GM18907 (cell line): ENCODE measurements at regions not wholly inside any gene's neighbourhood (a gene's known extent, or its start where the extent isn't known, plus 50 kb on each side); places are given as distances from the start of the nearest gene placed in this dataset.

ENCODE experiments used
- ATAC-seq: cut with Tn5 transposase; IDR thresholded peaks from one replicate; pipeline ENCODE4 v1.9.1; 2021; ENCODE audit warnings: mild to moderate bottlenecking, moderate library complexity; ENCODE audit not compliant: unreplicated experiment

DNA sequence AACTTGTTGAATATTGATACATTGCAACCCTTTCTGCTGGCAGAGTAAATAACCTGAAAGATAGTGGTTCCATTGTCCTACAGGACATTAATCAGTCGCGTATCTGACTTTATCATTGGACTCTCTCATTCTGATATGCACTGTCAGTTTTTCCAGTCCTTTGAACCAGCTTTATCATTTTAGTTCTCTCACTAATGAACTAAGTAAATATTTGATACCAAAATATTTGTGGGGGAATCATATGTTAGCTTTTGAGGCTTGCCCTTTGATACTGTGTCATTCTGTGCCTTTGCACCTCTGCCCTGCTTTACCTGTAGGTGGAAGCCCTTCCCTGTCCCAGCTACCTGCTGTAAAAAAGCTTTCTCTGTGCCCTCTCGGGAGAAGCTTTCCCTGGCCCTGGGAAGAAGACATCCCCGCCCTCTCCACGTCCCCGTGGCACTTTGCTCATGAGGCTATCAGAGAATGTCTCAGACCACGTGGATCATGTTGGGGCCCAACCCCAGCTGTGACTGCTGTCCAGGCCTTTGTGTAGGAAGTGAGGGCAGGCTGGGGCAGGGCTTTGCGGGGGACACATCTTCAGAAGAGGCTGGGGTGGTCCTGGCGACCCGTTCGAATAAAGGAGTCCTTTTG, 117.8 kb upstream of the NXT1 start:
- ATAC-seq: no peak

DNA sequence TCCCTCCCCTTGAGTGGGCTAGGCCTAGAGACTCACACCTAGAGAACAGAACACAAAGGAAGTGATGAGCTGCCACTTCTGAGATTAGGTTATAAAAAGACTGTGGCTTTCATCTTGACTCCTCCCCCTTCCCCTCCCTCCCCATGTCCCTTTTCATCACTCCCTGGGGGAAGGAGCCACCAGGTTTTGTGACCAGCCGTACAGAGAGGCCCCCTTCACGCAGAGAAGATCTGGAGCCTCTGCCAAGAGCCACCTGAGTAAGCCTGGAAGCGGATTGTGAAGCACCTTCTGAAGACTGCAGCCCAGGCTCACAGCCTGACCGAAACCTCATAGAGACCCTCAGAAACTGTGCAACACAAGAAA, 118.4 kb upstream of the NXT1 start:
- no peak for ATAC-seq

DNA sequence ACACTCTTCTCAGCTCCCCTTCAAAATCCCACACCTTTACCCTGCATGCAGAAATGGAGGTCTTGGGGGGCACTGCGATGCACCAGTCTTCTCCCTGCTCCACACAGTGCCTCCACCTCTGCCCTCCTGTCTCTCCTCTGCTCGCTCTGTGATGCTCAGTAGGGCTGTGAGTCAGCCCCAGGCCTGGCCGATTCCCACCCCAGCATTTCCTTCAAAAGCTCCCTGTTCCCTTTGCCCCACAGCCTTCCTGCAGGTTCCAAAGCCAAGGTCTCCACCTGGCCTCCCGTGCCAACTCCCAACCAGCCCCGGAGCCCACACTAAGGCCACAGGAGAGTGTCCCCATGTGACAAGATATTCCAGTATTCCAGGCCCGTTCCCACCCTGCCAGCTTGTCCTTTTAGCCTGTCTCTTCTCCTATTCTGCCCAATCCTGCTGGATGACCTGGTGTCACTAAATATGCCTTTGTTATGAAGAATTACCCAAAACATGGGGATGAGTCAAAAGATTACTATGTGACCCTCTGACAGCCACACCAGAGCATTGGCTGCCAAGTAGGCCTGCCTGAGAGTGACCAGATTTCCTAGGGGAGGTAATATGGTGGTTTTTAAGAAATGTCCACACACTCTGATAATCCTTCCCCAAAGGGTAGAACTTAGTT, 118.9 kb upstream of the NXT1 start:
- ATAC-seq: no peak

DNA sequence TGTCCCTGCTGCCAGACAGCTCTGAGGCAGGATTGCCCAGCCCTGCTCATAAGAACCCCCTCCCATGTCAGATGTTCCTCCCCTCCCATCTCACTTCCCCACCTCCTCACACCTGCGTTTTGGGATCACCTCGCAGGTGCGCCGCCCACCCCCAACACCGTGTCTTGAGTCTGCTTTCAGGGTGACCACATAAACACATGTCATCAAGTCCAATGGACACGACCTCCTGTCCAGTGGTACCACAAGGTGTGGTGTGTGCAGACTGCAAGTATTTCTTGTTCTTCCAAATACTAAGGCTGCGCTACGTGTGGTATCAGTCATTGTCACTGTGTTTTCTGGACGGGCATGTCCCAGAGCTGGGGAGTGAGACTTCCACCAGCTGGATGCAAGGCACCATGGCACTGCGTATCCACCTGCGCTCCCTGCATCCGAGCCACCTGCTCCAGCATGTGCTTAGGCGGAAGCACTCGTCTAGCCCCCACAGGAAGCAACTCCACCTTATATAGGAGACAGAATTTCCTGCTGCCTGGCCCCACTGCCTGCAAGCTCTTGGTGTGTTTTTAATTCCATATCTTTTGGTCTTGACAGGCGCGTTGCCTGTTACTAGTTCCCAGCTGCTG, 119.7 kb upstream of the NXT1 start:
- ATAC-seq: no peak

DNA sequence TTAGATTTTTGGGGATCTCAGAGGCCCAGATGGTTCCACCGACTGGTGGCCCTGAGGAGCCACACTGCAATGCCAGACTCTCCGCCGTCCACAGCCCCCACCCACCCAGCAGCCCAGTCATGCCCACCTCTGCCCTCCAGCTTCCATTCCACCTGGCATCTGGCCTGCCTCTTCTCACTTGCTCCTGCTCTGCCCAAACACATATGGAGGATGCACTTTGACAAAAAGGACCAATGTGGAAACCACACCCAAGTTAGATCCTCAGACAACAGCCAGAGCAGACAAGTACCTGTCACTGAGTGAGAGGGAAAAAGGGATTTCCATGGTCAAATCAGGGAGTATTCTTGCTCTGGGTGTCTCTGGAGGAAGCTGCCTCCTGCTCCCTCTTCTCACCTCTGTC, 120.6 kb upstream of the NXT1 start:
- ATAC-seq: no peak

DNA sequence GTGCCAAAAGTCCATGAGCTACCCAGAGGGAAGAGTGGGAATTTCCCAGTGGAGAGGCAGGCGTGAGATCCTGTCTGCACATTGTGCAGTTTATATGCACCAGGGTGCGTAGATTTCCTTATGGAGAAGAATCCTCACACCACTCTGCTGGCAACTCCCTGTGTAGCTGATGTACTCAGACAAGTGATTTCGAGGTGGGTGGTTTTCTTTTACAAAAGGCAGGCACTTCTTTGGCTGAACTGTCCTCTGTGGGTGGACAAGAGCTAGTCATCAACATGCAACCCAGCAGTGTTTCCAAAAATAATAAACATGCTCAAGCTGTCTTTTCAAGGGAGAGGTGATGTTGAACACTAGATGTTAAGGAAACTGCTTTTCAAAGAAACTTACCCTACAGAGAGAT, 121.7 kb upstream of the NXT1 start:
- ATAC-seq: no peak

DNA sequence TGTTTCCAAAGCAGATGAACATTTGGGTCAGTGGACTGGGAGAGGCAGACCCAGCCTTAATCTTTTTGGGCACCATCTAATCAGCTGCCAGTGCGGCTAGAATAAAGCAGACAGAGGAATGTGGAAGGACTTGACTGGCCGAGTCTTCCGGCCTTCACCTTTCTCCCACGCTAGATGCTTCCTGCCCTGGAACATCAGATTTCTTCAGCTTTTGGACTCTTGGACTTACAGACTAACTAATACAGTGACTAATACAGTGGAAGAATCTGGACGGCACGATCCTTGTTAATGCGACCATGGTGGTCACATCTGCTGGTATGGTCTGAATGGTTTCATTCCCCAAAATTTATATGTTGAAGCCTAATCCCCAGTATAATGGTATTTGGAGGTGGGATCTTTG, 122.6 kb upstream of the NXT1 start:
- ATAC-seq: no peak

DNA sequence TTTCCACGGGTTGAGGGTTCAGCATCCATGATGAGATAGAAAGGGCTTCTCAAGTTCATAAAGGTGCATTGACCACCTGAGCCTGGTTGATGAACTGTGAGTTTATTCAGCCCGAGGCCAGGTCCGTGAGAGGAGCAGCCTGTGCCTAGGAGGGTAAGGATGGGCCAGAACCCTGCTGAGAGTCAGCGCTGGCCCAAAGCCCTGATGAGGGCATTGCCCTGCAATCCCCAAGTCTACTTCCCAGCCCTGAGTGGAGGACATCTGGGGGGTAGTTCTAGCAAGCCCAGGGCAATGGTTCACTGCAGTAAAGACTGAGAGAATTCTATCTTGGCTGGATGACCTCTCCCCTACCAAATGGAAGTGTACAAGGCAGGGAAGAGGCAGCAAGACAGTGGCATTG, 123.3 kb upstream of the NXT1 start:
- no peak for ATAC-seq

DNA sequence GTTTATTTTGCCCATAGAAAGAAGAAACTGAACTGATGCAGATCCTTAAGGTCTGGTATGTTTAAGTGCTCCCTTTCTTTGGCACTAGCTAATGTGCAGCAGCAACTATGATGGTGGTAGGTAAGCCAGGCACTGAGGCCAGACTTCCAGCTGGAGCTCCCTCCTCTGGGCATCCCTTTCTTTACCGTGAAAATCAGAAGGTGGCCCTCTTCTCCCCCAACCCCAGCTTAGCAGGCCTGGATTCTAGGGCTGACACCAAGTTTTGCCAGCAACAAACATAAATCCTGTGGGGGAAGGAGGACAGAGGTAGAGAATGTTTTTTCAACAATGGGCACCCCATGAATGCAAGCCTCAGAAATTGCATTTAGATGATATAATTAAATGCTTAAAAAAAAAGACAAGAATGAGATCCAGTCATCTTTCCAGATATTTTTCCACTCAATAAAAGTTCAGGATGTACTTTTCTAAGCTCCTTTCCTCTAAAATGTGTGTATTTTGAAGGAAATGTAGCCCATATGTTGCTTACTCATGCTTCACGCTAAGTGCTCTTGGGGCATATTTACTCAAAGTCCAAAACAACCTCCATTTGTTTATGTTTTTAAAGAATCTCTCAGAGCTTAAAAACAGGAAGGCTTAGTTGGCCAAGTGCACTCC, 123.9 kb upstream of the NXT1 start:
- no peak for ATAC-seq

DNA sequence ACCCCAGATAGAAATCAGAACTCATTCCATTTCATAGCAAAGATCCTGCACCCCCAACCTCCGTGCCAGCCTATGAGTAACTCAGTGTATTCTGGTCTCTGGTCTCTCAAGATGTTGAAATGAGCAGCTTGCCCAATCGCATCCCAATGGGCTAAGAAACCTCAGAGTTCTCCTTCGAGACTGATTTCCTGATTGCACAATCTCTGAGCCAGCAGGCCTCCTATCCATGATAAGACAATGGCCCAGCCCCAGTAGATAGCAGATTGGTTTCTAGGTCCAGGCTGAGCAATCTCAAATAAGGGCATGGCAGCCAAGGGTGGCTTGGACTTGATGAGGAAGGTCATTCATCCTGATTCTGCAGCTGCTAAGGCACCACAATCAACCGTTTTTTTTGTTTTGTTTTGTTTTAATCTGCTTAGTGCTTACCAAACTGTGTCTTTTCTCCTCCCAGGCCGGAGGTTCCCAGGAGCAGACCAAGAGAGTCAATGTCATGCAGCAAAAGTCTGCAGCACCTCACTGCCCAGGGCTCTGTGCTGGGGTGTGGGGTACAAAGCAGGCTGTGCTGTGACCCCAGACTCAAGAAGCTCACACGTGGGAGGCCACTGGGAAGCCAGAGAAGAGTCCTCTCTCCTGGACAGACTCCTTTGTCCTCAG, 125.1 kb upstream of the NXT1 start:
- no peak for ATAC-seq

DNA sequence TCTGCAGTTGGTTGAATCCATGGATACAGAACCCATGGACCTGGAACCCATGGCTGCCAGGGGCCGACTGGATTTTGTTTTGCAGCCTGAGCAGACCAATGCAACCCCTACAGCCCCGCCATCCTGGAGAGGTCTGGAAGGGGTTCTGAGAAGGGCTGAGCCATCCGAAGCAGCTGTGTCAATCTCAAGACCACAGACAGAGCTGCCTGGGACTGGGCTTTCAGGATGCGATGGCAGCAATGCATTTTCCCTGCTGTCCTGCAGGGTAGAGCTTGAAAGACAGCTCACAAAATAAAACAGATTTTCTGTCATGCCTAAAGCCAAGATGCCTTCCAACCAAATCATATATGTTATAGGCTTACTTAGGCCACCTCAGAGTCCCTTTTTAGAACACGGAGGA, 125.8 kb upstream of the NXT1 start:
- ATAC-seq: no peak

DNA sequence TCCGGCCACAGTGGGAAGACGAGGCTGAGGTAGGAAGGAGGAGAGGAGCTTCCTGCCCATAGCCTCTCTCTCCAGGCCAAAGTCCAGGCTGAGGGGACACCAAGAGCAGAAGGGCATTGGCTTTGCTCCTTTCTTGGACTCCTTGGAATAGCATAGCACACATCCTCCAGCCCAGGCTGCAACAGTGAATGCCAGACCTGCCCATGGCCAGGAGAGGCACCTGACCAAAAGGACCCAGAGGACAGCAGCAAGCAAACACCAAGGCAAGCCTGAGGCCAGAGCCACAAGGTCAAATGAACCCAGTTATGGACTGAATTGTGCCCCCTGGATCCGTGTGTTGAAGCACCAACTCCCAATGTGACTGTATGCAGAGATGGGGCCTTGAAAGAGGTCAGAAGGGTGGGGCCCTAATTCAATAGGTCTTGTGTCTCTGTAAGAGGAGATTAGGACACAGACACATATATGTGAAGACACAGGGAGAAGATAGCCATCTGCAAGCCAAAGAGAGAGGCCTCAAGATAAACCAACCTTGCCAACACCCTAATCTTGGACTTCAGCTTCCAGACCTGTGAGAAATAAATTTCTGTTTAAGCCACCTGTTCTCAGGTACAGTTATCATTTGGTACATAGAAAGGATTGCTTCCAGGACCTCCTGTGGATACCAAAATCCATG, 126.5 kb upstream of the NXT1 start:
- no peak for ATAC-seq

DNA sequence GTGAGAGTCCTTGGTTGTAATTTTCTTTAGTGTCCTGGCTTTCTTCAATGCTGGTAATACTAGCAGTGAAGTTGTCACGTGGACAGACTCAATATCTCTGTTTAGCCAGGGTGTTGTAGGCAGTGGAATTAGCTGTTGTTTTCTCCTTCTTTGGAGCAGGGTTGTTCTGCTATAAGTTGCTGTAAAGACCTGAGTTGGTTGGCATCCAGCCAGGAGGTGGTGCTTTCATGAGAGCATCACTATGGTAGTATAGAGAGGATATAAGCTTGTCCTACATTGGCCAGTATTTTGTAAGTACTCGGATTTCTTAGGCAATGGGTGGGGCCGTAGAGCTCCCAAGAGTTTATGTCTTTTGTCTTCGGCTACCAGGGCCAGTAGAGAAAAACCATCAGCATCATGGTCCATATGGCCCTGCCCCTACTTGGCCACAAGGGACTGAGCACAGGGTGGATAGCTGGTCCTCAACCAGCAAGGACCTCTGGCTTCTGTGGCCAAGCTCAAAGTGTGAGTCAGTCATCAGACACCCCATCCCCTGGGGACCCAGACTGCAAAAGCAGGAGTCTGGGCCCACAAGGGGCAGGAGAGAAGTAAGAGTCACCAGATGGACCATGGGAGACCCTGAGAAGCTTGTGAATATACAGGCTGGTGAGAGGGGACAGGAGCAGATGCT, 127.9 kb upstream of the NXT1 start:
- ATAC-seq: no peak

DNA sequence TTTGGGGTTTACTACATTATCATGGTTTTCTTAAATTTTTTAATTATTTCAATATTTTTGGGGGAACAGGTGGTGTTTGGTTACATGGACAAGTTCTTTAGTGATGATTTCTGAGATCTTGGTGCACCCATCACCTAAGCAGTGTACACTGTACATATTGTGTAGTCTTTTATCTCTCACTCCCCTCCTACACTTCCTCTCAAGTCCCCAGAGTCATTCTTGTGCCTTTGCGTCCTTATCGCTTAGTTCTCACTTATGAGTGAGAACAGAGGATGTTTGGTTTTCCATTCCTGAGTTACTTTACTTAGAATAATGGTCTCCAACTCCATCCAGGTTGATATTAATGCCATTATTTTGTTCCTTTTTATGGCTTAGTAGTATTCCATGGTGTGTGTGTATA, 130.9 kb upstream of the CD93 start:
- no peak for ATAC-seq

DNA sequence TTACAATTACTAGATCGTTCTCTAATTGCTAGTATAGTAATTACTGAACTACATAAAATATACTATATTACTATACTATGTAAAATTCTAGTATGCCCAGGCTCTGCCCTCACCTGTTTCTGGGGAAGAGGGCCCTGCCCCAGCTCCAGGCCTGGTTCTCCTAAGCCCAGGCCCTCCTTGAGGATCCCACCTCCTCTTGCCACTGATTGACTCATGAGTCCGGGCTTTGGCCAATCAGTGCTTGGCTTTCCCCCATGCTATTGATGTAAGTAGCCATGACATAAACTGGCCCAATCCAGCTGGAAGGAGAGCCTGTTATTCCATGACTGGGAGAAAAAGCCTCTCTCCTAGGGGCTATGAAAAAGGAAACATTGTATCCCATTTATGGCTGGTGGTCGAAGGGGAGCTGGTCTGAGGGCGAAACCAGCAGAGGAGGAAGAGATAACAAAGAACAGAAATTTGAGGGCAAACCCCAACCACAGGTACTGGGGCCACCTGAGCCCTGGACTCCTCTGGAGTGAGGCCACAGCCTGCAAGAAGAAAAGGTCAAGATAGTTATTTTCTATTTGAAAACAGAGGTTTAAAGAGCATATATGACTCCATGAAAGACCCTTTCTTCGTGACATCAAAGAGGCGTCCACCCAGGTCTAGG, 129.3 kb upstream of the CD93 start:
- ATAC-seq: no peak

DNA sequence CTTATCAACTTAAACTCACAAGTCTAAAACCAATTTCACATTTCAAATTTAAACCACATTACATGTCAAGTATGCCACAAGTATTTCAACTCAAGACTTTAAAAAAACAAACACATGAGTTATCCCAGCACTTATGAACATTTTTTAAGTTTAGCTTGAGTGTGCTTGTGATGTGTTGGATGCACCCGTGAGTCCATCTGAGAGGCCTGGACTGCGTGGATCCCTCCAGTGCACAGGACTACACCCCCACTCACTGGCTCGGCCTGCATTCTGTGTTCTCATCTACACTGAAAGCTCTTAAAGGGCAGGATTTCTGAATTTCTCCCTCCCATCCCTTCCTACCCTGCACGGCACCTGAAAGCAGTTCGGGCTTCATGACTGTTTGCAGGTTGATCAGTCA, 128.8 kb upstream of the CD93 start:
- ATAC-seq: no peak

DNA sequence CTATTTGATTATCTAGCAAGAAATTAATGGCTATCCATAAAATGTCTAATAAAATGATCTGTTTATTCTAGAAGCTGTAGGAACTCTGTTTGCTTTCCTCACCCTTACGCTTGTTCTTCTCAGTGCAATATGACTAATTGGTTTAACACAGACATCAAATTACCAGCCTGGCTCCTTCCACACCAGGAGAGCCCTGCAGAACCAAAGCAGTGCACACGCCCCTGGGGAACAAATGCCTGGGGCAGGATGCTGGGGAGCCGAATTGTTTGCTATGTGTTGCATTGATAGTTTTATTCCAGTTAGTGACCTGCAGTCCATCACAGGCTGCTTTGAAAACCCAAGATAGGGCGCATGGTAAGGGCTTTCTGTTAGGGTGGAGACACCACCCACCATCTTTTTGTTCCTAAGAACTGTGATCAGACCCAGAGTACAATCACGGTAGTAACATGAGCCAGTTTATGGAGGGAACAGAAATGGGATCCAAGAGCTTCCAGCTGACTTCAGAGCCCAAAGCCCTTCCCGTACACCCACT, 126.4 kb upstream of the CD93 start:
- no peak for ATAC-seq

DNA sequence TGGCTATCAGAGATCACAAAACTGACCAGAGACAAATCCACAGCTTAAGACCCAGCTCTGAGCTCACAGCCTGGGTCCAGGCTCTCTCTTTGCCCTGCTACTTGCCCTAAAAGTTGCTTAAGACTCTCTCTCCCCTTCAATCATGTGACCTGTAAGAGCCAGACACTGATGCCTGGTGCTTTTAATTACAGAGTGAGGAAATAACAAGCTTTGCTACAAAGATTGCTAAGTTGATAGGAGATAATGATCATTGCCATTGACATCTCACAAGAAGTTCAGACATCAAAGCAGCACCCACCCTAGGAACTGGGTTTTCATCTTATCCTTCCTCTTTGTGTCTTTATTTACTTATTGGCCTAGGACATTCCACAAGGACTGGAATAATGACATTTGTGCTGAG, 125.9 kb upstream of the CD93 start:
- ATAC-seq: no peak

DNA sequence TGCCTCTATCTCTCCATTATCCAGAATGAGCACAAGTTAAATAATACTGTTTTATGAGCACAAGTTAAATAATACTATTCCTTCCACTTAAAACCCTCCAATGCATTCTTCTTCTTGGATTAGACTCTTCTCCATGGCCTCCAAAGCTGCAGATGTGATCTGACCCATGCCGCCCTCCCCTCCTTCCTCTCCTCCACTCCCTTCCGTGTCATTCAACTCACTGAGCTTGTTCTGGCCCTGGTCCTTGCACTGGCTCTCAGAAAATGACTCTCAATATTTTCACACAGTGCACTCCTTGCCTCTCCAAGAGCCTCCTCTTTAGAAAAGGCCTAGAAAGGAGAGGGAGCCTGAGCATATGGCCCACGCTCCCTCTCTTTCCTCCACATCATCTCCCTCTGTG, 125.0 kb upstream of the CD93 start:
- no peak for ATAC-seq
